T-helper 2 cell treated with Interferon-gamma antibody and Interleukin-4, amounts not matched to agents 5 μg/mL and 100 μg/mL, for 36 hours (primary cell): ENCODE measurements at regions not wholly inside any gene's neighbourhood (a gene's known extent, or its start where the extent isn't known, plus 50 kb on each side); places are given as distances from the start of the nearest gene placed in this dataset.

Experiments used
- DNase-seq: peaks from one replicate; pipeline ENCODE4 v3.0.0; 2021; ENCODE audit warnings: low spot score
- H3K27ac Mint-ChIP-seq: one replicate; pipeline ENCODE4 v1.8.0; 2021; ENCODE audit warnings: mild to moderate bottlenecking, mixed read lengths
- H3K27me3 Mint-ChIP-seq: one replicate; pipeline ENCODE4 v1.8.0; 2021; ENCODE audit warnings: low read depth, mixed read lengths
- H3K36me3 Mint-ChIP-seq: one replicate; pipeline ENCODE4 v1.8.0; 2021; ENCODE audit warnings: low read depth, mixed read lengths
- H3K4me1 Mint-ChIP-seq: one replicate; pipeline ENCODE4 v1.8.0; 2021; ENCODE audit warnings: low read depth, mixed read lengths
- H3K4me3 Mint-ChIP-seq: one replicate; pipeline ENCODE4 v1.8.0; 2022; ENCODE audit warnings: mild to moderate bottlenecking, moderate library complexity, mixed read lengths
- H3K9me3 Mint-ChIP-seq: one replicate; pipeline ENCODE4 v1.8.0; 2021; ENCODE audit warnings: mixed read lengths

DNA sequence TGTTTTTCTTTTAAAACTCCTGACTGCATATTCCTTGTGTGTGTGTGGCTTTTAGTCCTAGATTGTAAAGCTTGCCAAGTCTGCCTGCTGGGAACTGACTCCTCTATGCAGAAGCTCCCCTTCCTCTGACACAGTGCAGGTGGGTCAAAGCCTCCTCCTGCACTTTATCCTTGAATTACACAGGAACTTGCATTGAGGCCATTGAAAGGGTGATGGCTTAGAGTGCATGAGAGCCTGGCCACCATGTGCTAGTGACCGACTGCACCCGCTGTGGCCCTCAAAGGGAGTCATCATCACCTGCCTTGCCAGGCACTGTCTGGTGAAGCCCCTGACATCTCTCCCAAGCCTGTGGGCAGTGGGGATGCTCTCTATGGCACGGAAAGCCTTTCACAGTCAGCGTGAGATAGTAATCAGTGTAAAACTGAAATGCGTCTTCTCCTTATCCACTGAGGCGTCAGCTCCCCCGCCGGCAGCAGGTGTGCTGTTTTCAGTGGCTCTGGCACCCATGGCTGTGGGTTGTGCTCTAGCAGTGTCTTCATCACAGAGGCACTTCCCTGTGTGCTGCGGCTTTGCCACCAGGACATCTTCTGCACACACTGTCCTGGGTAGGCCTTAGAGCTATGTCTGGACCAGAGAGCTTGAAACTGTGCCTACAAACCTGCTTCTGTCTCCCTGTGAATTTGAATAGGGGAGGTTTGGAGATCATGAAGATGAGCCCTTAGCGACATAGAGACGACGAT is 87.9 kb downstream of the THBS2 start:
- no peak overlapping the region for H3K4me3 Mint-ChIP-seq
- H3K27me3 Mint-ChIP-seq = no peaks in the 10 kb centered on the region
- no peak for DNase-seq
- no peaks in the 10 kb centered on the region for H3K36me3 Mint-ChIP-seq
- no peaks in the 10 kb centered on the region for H3K4me1 Mint-ChIP-seq
- H3K9me3 Mint-ChIP-seq = no peaks in the 10 kb centered on the region
- H3K27ac Mint-ChIP-seq = no peak overlapping the region

- Mint-ChIP-seq H3K36me3 (no peaks in the 10 kb centered on the region), H3K9me3 (no peaks in the 10 kb centered on the region), H3K27me3 (no peaks in the 10 kb centered on the region), H3K27ac (no peak overlapping the region), H3K4me3 (no peak overlapping the region), H3K4me1 (no peaks in the 10 kb centered on the region)
- DNase-seq = no peak
Observed at GRCh38 chr6:169164986-169165385, 88.7 kb downstream of the THBS2 start.

GRCh38 chr6:169164451-169164850 is 89.2 kb downstream of the THBS2 start:
- Mint-ChIP-seq H3K4me1 (no peaks in the 10 kb centered on the region), H3K27ac (no peak overlapping the region), H3K9me3 (no peaks in the 10 kb centered on the region)

DNA sequence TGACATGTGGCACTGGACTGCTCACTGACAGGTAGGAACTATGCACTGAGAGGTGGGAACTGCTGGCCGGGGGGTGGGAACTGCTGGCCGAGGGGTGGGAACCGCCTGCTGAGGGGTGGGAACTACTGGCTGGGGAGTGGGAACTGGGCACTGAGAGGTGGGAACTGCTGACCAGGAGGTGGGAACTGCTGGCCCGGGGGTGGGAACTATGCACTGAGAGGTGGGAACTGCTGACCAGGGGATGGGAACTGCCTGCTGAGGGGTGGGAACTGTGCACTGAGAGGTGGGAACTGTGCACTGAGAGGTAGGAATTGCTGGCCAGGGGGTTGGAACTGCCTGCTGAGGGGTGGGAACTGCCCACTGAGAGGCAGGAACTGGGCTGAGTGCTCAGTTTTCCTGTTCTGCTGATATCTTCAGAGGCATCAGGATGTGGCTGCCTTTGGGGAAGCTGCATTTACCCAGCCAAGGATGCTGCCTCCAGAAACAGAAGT is 90.2 kb downstream of the THBS2 start:
- Mint-ChIP-seq H3K4me3 (no peak overlapping the region), H3K9me3 (no peaks in the 10 kb centered on the region), H3K4me1 (no peaks in the 10 kb centered on the region), H3K27ac (no peak overlapping the region), H3K36me3 (no peaks in the 10 kb centered on the region), H3K27me3 (no peaks in the 10 kb centered on the region)
- DNase-seq = no peak

More at GRCh38 chr6:169164451-169164850, 89.2 kb downstream of the THBS2 start:
- no peaks in the 10 kb centered on the region for H3K36me3 Mint-ChIP-seq
- no peak overlapping the region for H3K4me3 Mint-ChIP-seq
- H3K27me3 Mint-ChIP-seq = no peaks in the 10 kb centered on the region
- DNase-seq = no peak

GRCh38 chr6:169162752-169163407 is 90.8 kb downstream of the THBS2 start:
- DNase-seq = no peak
- H3K9me3 Mint-ChIP-seq = no peaks in the 10 kb centered on the region
- no peaks in the 10 kb centered on the region for H3K4me1 Mint-ChIP-seq
- H3K36me3 Mint-ChIP-seq = no peaks in the 10 kb centered on the region
- H3K27ac Mint-ChIP-seq = no peak overlapping the region
- no peak overlapping the region for H3K4me3 Mint-ChIP-seq
- no peaks in the 10 kb centered on the region for H3K27me3 Mint-ChIP-seq

- Mint-ChIP-seq H3K36me3 (no peaks in the 10 kb centered on the region), H3K4me1 (no peaks in the 10 kb centered on the region), H3K9me3 (no peaks in the 10 kb centered on the region), H3K27me3 (no peaks in the 10 kb centered on the region), H3K27ac (no peak overlapping the region), H3K4me3 (no peak overlapping the region)
- no peak for DNase-seq
Observed at GRCh38 chr6:169162249-169162648, 91.4 kb downstream of the THBS2 start.

GRCh38 chr6:169161572-169162167 is 92.0 kb downstream of the THBS2 start:
- Mint-ChIP-seq H3K27ac (no peak overlapping the region), H3K27me3 (no peaks in the 10 kb centered on the region), H3K36me3 (no peaks in the 10 kb centered on the region), H3K9me3 (no peaks in the 10 kb centered on the region), H3K4me1 (no peaks in the 10 kb centered on the region), H3K4me3 (no peak overlapping the region)
- no peak for DNase-seq

GRCh38 chr6:169160855-169161560 is 92.6 kb downstream of the THBS2 start:
- no peaks in the 10 kb centered on the region for H3K36me3 Mint-ChIP-seq
- H3K4me1 Mint-ChIP-seq = no peaks in the 10 kb centered on the region
- DNase-seq = no peak
- no peak overlapping the region for H3K27ac Mint-ChIP-seq
- H3K9me3 Mint-ChIP-seq = no peaks in the 10 kb centered on the region
- no peaks in the 10 kb centered on the region for H3K27me3 Mint-ChIP-seq
- no peak overlapping the region for H3K4me3 Mint-ChIP-seq

DNA sequence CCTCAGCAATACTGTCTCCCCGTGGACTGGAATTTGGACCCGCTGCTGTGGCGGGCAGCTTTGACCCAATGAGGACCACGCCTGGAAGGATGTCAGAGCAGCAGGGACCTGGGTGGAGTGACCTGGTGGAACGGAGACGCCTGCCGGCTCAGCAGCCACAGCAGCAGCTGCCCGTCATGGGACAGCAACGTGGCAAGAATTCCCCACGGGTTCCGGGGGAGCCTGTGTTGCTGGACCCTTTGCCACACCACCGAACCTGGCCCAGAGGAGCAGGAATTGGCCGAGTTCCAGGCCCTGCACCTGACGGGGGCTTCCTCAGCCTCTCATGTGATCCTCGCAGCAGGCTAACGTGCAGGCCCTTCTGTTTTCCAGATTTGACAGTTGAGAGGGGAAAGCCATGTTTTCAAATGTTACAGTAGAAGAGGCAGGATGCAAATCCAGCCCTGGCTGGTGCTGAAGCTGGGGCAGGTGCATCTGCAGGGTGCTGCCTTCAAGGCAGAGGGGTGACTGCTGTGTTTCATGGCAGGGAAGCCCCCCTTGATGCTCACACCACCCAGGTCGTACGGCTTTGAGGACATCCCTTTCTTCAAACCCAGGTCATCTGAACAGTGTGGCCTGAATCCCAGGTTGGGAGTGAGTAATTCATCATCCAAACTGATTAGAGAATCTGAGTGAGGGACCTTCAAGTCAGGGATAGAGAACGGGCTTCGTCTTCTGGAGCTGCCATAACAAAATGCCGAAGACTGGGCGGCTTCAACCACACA is 93.4 kb downstream of the THBS2 start:
- H3K4me3 Mint-ChIP-seq = no peak overlapping the region

DNA sequence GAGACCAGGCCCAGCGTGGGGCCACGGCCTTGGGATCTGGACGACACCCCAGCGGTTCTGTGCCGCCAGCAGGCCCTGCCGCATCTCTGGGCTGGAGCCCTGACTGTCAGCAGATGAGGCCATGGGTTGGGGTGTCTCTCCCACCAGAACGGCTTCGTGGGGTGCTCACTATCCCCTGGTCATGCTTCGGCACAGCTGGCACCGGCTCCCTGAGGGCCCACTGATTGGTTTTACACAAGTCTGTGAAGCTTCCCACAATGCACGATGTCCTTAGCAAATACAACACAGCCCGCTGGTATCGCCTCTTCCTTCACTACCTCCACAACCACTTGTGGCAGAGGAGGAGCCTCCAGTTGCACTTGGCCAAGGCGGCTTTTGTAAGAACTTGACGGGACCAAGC is 94.3 kb downstream of the THBS2 start:
- no peaks in the 10 kb centered on the region for H3K4me1 Mint-ChIP-seq
- no peak for DNase-seq
- no peaks in the 10 kb centered on the region for H3K9me3 Mint-ChIP-seq
- no peak overlapping the region for H3K4me3 Mint-ChIP-seq
- H3K36me3 Mint-ChIP-seq = no peaks in the 10 kb centered on the region
- H3K27me3 Mint-ChIP-seq = no peaks in the 10 kb centered on the region
- no peak overlapping the region for H3K27ac Mint-ChIP-seq

More for the DNA sequence above, 93.4 kb downstream of the THBS2 start:
- DNase-seq = no peak
- Mint-ChIP-seq H3K36me3 (no peaks in the 10 kb centered on the region), H3K27ac (no peak overlapping the region), H3K27me3 (no peaks in the 10 kb centered on the region), H3K4me1 (no peaks in the 10 kb centered on the region), H3K9me3 (no peaks in the 10 kb centered on the region)

GRCh38 chr6:169158691-169159090 is 95.0 kb downstream of the THBS2 start:
- no peak for DNase-seq
- H3K27me3 Mint-ChIP-seq = no peaks in the 10 kb centered on the region
- no peaks in the 10 kb centered on the region for H3K36me3 Mint-ChIP-seq

DNA sequence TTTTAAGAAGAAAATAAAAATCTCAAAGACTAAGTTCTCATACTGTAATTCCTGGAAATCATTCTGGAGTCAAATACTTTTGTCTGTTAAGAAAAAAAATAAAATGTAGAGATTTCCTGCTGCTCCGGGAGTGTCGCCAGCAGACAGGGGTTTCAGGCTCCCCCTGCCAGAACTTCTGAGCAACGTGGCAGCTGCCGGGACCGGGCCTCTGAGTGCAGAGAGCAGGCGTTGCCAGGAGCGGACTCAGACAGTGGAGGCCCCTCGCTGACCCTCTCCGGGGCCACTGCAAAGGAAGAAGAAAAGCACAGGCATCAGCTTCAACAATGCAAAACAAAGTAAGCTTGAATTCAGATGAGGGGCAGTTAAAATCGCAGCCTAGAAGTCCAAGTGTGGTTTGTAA is 95.5 kb downstream of the THBS2 start:
- no peaks in the 10 kb centered on the region for H3K4me1 Mint-ChIP-seq
- H3K27ac Mint-ChIP-seq = no peak overlapping the region
- no peaks in the 10 kb centered on the region for H3K27me3 Mint-ChIP-seq

More at GRCh38 chr6:169158691-169159090, 95.0 kb downstream of the THBS2 start:
- Mint-ChIP-seq H3K4me1 (no peaks in the 10 kb centered on the region), H3K4me3 (no peak overlapping the region), H3K9me3 (no peaks in the 10 kb centered on the region), H3K27ac (no peak overlapping the region)

More for the DNA sequence above, 95.5 kb downstream of the THBS2 start:
- Mint-ChIP-seq H3K36me3 (no peaks in the 10 kb centered on the region), H3K9me3 (no peaks in the 10 kb centered on the region), H3K4me3 (no peak overlapping the region)
- no peak for DNase-seq
